GM18909 (cell line): ENCODE measurements at regions not wholly inside any gene's neighbourhood (a gene's known extent, or its start where the extent isn't known, plus 50 kb on each side); places are given as distances from the start of the nearest gene placed in this dataset.
"Not testable (repeated sequence)": the region's sequence is repeated elsewhere in the genome, so short reads cannot be mapped to it uniquely, and the experiment has no call there.

Experiments
- ATAC-seq: cut with Tn5 transposase; IDR thresholded peaks from one replicate; pipeline ENCODE4 v1.9.1; 2021; ENCODE audit warnings: mild to moderate bottlenecking; ENCODE audit not compliant: unreplicated experiment, poor library complexity

DNA sequence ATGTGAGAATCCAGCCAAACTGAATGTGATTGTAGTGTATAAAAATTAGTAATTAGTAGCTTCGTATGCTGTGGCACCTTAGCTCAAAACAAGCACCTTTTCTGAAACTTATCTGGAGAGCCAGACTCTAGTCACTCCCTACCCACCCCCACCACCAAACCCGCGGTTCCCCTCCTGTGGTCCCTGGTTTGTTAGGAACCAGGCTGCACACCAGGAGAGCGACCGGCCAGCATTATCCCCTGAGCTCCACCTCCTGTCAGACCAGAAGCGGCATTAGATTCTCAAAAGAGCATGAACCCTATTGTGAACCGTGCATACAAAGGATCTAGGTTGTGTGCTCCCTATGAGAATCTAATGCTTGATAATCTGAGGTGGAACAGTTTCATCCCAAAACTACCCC, 498.6 kb downstream of the CHSY3 start:
- no peak for ATAC-seq

- no peak for ATAC-seq
Measured at GRCh38 chr5:130400091-130400490, 495.8 kb downstream of the CHSY3 start.

DNA sequence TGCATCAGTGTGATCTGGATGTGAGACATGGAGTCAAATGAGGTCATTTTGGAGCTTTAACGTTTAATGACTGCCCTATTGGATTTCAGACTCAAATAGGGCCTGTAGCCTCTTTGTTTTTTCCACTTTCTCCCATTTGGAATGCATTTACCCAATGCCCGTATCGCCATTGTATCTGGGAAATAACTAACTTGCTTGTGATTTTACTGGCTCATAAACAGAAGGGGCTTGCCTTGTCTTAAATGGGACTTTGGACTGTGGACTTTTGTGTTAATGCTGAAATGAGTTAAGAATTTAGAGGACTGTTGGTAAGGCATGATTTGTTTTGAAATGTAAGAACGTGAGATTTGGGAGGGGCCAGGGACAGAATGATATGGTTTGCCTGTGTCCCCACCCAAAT, 494.6 kb downstream of the CHSY3 start:
- ATAC-seq = no peak

- ATAC-seq = not testable (repeated sequence)
Measured at GRCh38 chr5:130397727-130398126, 493.5 kb downstream of the CHSY3 start.

- ATAC-seq = no peak
Measured at GRCh38 chr5:130397132-130397531, 492.9 kb downstream of the CHSY3 start.

GRCh38 chr5:130391727-130392264, 487.5 kb downstream of the CHSY3 start:
- ATAC-seq = not testable (repeated sequence)

DNA sequence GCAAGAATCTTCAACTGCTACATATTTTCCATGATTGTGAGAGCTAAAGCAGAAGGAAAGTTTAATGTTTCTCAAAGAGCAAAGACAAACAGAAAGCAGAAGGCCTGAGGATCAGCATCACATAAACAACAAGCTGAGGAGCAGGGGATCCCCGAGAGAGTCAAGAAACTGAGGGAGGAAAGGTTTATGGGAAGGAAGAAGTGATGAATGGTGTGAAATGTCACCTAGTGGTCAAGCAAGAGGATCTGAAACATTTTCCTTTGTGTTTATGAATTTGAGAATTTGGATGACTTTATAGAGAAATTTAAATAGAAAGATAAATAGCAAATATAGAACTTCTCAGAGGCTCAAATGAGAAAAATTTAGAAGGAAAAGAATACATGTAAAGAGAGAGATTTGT, 481.9 kb downstream of the CHSY3 start:
- no peak for ATAC-seq

- ATAC-seq = no peak
Measured at GRCh38 chr5:130385656-130386055, 481.4 kb downstream of the CHSY3 start.

DNA sequence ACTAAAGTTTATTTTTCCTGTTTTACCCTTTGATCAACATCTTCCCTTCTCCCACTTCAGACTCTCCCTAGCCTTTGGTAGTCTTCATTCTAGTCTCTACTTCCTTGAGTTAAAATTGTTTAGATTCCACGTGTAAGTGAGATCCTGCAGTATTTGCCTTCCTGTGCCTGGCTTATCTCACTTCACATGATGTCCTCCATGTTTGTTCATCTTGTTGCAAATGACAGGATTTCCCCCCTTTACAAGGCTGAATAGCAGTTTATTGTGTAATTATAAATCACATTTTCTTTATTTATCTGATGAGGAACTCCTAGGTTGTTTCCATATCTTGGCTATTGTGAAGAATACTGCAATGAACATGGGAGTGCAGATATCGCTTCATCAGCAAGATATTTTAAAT, 461.7 kb downstream of the CHSY3 start:
- ATAC-seq = no peak

- no peak for ATAC-seq
Measured at GRCh38 chr5:130350131-130350530, 445.9 kb downstream of the CHSY3 start.

- no peak for ATAC-seq
Measured at GRCh38 chr5:130337179-130337888, 433.1 kb downstream of the CHSY3 start.

DNA sequence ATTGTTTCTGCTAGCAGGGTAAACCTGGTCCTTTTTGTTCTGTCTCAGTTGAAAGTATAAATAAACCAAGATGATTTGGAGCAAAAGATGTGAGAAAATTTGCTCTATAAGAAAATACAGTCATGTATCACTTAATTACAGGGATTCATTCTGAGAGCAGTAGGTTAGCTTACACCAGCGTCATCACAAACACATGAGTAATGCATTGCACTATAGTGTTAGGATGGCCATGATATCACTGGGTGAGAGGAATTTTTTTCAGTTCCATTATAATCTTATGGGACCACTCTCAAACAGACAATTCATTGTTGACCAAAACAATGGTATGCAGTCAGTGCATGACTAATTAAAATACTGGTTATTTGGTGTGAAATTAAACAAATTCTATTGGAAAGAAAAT, 430.9 kb downstream of the CHSY3 start:
- ATAC-seq = no peak

- ATAC-seq = no peak
Measured at GRCh38 chr5:130333089-130333488, 428.8 kb downstream of the CHSY3 start.

- ATAC-seq = no peak
Measured at GRCh38 chr5:130331332-130331731, 427.1 kb downstream of the CHSY3 start.

DNA sequence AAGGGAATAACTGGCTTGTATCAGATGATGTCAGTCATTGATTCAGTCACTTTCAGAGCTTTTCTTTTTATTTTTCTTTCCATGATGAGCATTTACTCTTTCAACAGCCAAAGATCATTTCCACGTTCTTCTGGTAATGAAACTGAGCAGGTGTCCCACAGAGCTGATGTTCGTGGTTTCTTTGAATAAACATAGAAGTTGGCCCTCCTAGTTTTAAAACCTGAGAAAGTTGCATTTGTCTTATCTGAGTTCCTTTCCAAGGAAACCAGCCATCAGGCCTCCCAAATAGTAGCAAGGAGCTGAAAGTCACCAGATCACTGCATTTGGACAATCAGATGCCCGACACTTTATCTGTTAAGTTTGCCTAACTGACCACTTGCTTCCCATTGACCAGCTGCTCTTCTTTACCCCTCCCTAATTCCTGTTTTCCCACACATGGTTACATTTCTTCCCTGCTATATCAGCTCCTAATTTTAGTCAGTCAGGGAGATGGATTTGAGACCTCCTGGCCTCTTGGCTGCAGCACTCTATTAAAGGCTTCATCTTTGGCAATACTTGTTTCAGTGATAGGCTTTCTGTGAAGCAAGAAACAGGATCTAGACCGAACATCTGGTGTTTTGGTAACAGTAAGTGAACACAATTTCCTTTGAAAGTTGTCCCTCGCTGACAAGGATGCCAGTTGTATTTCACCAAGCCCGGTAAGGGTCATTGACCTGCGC, 420.8 kb downstream of the CHSY3 start:
- no peak for ATAC-seq

- ATAC-seq = peak; percentile 100
Measured at GRCh38 chr5:130323804-130324454, 419.7 kb downstream of the CHSY3 start.

DNA sequence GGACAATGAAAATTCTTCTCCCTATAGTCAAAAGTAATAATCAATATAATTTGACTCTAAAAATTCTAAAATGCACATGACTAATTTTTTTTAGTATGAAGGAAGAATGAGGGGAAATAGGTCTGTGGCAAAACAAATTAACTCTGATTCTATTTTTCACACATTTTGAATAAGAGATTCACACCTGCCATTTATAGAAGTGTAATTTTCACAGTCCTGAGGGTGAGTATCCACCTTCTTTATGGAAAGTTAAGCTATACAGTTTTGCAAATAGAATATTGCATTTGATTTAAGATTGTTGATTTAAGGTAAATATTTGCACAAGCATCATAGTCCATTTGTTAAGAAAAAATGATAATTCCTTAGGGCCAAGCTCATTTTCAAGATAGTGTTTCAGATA, 417.7 kb downstream of the CHSY3 start:
- no peak for ATAC-seq

GRCh38 chr5:130316971-130317680, 412.9 kb downstream of the CHSY3 start:
- ATAC-seq = peak; percentile 87

DNA sequence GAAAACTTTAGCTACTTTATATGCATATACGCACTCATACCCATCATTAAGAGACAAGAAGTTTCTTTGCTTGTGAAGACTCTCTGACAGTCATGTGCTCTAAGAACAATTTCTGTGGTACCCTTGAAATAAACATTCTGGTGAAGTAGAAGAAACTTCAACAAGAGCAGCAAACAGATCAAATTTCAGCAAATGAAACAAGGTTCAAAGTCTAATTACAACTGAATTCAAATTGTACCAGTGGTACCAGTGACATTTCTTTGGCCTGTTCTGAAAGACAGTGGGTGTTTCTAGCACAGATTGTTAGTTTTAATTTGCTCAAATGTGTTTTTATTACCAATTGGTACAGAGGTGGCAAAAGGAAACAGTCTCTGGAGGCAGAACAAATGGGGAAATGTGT, 391.0 kb downstream of the CHSY3 start:
- no peak for ATAC-seq

DNA sequence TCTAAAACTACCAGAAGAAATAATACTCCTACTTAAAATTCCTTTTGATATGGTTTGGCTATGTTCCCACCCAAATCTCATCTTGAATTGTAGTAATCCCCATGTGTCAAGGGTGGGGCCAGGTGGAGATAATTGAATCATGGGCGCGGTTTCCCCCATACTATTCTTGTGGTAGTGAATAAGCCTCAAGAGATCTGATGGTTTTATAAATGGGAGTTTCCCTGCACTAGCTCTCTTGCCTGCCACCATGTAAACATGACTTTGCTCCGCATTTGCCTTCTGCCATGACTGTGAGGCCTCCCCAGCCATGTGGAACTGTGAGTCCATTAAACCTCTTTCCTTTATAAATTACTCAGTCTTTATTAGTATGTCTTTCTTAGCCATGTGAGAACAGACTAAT, 390.5 kb downstream of the CHSY3 start:
- ATAC-seq = not testable (repeated sequence)

DNA sequence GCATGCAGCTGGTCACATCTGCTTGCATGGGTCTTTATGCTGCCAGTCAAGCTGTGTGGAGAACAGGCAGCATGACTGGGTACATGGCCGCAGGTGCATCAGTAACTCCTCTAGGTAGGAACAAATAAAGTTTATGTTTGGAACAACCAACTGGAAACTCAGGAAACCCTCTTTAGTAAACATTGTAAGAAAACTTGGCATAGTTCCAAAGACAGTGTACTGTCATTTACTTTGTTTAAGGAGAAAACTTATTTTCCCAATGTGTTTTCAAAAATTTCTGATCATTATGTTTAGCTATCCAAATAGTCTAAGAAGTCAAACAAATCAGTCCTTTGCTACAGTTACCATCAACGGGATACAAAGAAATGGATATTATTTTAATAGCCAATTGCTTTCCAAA, 386.0 kb downstream of the CHSY3 start:
- no peak for ATAC-seq
